ENCODE measurements at regions not wholly inside any gene's neighbourhood (a gene's known extent, or its start where the extent isn't known, plus 50 kb on each side); places are given as distances from the start of the nearest gene placed in this dataset.

DNA sequence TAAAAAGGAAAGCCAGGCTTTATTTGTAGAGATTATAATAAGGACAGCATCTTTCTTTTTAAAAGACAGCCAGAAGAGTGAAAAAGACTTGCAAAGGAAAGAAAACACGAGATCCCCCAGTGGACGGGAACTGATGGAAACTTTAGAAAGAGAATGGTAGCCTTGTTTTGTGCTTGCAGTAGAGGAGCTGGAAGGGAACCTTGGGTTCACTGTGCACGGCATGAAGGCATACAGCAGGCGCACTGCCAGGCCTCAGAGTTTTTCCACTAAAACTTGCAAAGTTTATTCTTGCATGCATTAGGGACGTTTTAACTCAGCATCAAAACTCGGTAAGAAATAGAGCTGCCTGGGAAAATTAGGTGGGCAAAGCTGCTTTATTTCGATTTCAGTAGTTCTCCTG is 248.6 kb downstream of the IRX1 start:
- ATAC-seq (no peak), DNase-seq (no peak)
- Histone ChIP-seq H3K4me3 (no peak overlapping the region), H3K4me1 (no peaks in the 10 kb centered on the region), H3K27ac (no peak overlapping the region), H3K36me3 (no peaks in the 10 kb centered on the region), H3K27me3 (no peaks in the 10 kb centered on the region), H3K9me3 (no peaks in the 10 kb centered on the region)
- TF ChIP-seq, protein P1, sequence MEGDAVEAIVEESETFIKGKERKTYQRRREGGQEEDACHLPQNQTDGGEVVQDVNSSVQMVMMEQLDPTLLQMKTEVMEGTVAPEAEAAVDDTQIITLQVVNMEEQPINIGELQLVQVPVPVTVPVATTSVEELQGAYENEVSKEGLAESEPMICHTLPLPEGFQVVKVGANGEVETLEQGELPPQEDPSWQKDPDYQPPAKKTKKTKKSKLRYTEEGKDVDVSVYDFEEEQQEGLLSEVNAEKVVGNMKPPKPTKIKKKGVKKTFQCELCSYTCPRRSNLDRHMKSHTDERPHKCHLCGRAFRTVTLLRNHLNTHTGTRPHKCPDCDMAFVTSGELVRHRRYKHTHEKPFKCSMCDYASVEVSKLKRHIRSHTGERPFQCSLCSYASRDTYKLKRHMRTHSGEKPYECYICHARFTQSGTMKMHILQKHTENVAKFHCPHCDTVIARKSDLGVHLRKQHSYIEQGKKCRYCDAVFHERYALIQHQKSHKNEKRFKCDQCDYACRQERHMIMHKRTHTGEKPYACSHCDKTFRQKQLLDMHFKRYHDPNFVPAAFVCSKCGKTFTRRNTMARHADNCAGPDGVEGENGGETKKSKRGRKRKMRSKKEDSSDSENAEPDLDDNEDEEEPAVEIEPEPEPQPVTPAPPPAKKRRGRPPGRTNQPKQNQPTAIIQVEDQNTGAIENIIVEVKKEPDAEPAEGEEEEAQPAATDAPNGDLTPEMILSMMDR (IDR thresholded peaks at IDR 0.05) = no peak
- TF ChIP-seq POLR2A (IDR thresholded peaks at IDR 0.05) = no peak
- WGBS (ENCODE audit: insufficient coverage, low coverage, low lambda C conversion rate, missing lambda C conversion rate) = 32% methylated on average over 6 of the region's 7 CpGs
- intact Hi-C loops (cut with DNase I) = no loop called here

DNA sequence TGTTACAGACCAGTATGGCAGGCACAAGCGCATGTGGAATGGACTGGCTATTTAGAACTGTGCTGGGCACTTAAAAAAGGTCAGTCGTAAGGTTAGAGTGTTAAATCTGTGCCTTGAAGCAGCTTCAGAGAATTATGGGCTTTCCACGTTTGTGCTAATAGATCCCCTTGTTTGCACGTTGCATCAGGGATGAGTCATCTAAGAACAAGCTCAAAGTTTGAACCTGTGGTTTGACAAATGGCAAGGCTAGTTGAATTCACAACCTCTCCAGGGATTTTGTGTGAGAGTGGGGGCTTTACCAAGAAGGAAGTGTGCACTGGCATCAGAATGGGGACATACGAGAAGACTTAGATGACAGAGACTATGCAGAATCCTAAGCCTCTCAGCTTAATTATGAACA is 249.6 kb downstream of the IRX1 start:
- Histone ChIP-seq H3K27ac (no peak overlapping the region), H3K36me3 (no peaks in the 10 kb centered on the region), H3K4me3 (no peak overlapping the region), H3K27me3 (no peaks in the 10 kb centered on the region), H3K4me1 (no peaks in the 10 kb centered on the region), H3K9me3 (no peaks in the 10 kb centered on the region)
- TF ChIP-seq POLR2A (IDR thresholded peaks at IDR 0.05) = no peak
- TF ChIP-seq, protein P1 (IDR thresholded peaks at IDR 0.05) = no peak
- WGBS (ENCODE audit: insufficient coverage, low coverage, low lambda C conversion rate, missing lambda C conversion rate) = 53% methylated on average over 5 of the region's 5 CpGs
- intact Hi-C loops (cut with DNase I) = no loop called here
- no peak for ATAC-seq
- no peak for DNase-seq

DNA sequence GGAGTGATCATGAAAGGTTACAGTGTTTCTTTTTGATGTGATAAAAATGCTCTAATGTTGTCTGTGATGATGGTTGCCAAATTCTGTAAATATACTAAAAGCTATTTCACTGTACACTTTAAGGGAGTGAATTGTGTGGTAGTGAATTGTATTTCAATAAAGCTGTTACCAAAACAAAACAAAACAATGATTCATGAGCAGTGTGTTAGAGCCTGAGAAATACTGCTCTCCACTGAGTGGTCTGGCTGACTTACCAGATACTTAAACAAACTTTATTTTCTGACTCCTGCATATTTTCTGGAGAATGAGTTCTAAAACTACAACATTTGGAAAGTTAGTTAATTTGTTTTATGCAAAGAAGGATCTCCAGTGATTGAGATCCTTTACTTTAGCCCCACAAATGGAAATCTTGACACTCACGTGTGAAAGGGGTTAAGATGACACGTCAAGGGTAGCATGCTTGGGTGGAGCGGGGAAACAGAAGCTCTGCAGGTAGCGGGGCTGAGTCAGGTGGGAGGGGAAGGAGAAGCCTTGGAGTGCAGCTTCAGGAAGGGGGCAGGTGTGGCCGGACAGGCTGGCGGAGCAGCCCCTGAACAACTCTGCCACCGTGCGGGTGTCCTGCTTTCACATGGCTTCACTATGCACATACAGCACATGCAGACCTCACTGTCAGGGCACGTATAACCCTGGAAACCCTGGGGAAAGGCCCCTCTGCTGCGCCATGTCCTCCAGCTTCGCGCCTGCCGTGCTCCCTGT is 256.7 kb downstream of the IRX1 start:
- Histone ChIP-seq H3K27ac (no peak overlapping the region), H3K27me3 (no peaks in the 10 kb centered on the region), H3K4me3 (no peak overlapping the region), H3K36me3 (no peaks in the 10 kb centered on the region), H3K9me3 (no peaks in the 10 kb centered on the region), H3K4me1 (no peaks in the 10 kb centered on the region)
- no peak for TF ChIP-seq POLR2A (IDR thresholded peaks at IDR 0.05)
- TF ChIP-seq, protein P1 (IDR thresholded peaks at IDR 0.05) = no peak
- ATAC-seq (no peak), DNase-seq (no peak)
- WGBS (ENCODE audit: insufficient coverage, low coverage, low lambda C conversion rate, missing lambda C conversion rate) = 40% methylated on average over 7 of the region's 13 CpGs
- intact Hi-C loops (cut with DNase I) = no loop called here

DNA sequence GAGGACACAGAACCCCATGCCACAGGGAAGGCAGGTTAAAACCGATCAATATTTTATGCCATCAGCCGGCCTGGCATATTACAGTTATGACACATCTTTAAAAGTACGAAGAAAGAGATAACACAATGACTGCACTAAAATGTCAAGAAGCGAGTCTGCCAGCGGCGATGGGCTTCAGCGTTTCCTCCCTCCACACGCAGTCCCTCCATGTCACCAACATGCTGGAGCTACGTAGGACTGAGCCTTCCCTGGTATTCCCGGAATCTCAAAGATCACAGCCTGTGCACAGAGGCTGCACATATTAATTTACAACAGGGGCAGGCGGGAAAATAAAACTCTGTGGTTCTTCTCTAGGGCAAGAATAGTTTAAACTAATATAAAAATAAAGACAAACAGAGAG is 257.7 kb downstream of the IRX1 start:
- TF ChIP-seq POLR2A (IDR thresholded peaks at IDR 0.05) = no peak
- TF ChIP-seq, protein P1 (IDR thresholded peaks at IDR 0.05) = no peak
- WGBS (ENCODE audit: insufficient coverage, low coverage, low lambda C conversion rate, missing lambda C conversion rate) = 50% methylated on average over 10 of the region's 11 CpGs
- no peaks in the 10 kb centered on the region for H3K9me3 ChIP-seq
- H3K4me1 ChIP-seq = no peaks in the 10 kb centered on the region
- ATAC-seq = no peak
- intact Hi-C loops (cut with DNase I) = no loop called here
- no peak for DNase-seq
- no peak overlapping the region for H3K4me3 ChIP-seq
- H3K36me3 ChIP-seq = no peaks in the 10 kb centered on the region
- no peaks in the 10 kb centered on the region for H3K27me3 ChIP-seq
- no peak overlapping the region for H3K27ac ChIP-seq
